Lung (tissue), 11 donors: ENCODE measurements at regions not wholly inside any gene's neighbourhood (a gene's known extent, or its start where the extent isn't known, plus 50 kb on each side); places are given as distances from the start of the nearest gene placed in this dataset.

Source experiments
- ATAC-seq: fragments of 200-7000 bp; cut with Tn5 transposase; one replicate; pipeline ENCODE4 v1.9.1; 2020; ENCODE audit warnings: moderate number of reproducible peaks; ENCODE audit not compliant: insufficient read depth, low FRiP score
- DNase-seq, 3 donors: peaks; one replicate each; pipeline ENCODE4 v3.0.0-alpha.2; 2013 to 2017
- H3K27ac ChIP-seq, 2 donors: one replicate each; pipeline ENCODE4 v1.5.1; 2013; ENCODE audit warnings: mild to moderate bottlenecking in 2 of 2, moderate library complexity in 2 of 2, control low read depth in 1 of 2, inconsistent platforms in 1 of 2, low read depth in 1 of 2, low read length in 1 of 2
- H3K27me3 ChIP-seq, 3 donors: one replicate each; pipeline ENCODE4 v1.5.1; 2013; ENCODE audit warnings: low read length in 2 of 3; ENCODE audit not compliant: control insufficient read depth in 3 of 3, insufficient read depth in 3 of 3
- H3K36me3 ChIP-seq, 4 donors: one replicate each; pipeline ENCODE4 v1.5.1; 2013; ENCODE audit warnings: low read length in 4 of 4, mild to moderate bottlenecking in 1 of 4, moderate library complexity in 1 of 4; ENCODE audit not compliant: control insufficient read depth in 4 of 4, insufficient read depth in 4 of 4
- H3K4me1 ChIP-seq, 5 donors: one replicate each; pipeline ENCODE4 v1.5.1; 2013; ENCODE audit warnings: low read length in 5 of 5, mild to moderate bottlenecking in 2 of 5, moderate library complexity in 1 of 5; ENCODE audit not compliant: control insufficient read depth in 5 of 5, insufficient read depth in 5 of 5
- H3K4me3 ChIP-seq: one replicate; pipeline ENCODE4 v1.5.1; 2013; ENCODE audit warnings: mild to moderate bottlenecking, control low read depth, moderate library complexity
- H3K9ac ChIP-seq, 2 donors: one replicate each; pipeline ENCODE4 v1.5.1; 2013; ENCODE audit warnings: low read length in 2 of 2, control low read depth in 1 of 2; ENCODE audit not compliant: insufficient read depth in 1 of 2
- H3K9me3 ChIP-seq, 4 donors: one replicate each; pipeline ENCODE4 v1.5.1; 2013; ENCODE audit warnings: low read length in 3 of 4, mild to moderate bottlenecking in 1 of 4, moderate library complexity in 1 of 4; ENCODE audit not compliant: control insufficient read depth in 4 of 4, insufficient read depth in 3 of 4
- CTCF ChIP-seq: IDR thresholded peaks from 2 replicates; pipeline ENCODE4 v1.5.1; 2012; ENCODE audit warnings: mild to moderate bottlenecking; ENCODE audit errors: control extremely low read depth, extremely low read depth
- WGBS, 2 donors: extraction: QIAGEN DNeasy Blood & Tissue Kit; methylation state at CpG; one replicate each; pipeline ENCODE4 v1.1.7; 2013; 5-methylcytosine and 5-hydroxymethylcytosine counted together
- donor health status: control.
- donor health status: control.
- donor health status: Bipolar disorder and iron deficiency.
- donor health status: healthy.
- donor health status: DM: yes; HTN: yes; CAD: no.

DNA sequence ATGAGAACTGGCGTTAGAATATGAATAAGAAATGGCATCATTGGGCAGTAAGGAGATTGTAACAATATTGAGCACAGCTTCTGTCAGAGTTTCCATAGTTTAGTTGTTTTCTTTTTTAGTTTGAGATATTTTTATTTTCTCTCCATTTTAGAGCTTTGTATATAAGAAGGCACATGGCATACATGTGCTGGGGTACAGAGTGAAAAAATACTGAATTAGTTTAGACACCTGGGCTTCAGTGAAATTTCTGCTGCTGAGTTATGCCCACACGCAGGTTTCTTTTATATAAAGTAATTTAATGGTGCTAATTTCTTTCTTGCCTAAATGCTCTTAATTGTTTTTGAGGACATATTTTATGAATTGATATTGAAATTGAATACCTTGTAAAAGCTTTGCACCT is 53.6 kb upstream of the RWDD3 start:
- Histone ChIP-seq H3K9me3 (no peaks in the 10 kb centered on the region), H3K36me3 (no peaks in the 10 kb centered on the region), H3K4me3 (no peak overlapping the region), H3K27me3 (no peaks in the 10 kb centered on the region), H3K4me1 (peaks cover 0 to 23% (median 5%) of the 10 kb centered on the region in 5 donors), H3K27ac (no peak overlapping the region), H3K9ac (no peak overlapping the region)
- no peak for DNase-seq
- ATAC-seq = no peak
- WGBS, 2 donors = 92 to 96% methylated on average over 2 of the region's 2 CpGs
- TF ChIP-seq CTCF = no peak

GRCh38 chr1:95181096-95181495 is 52.9 kb upstream of the RWDD3 start:
- Histone ChIP-seq H3K27me3 (no peaks in the 10 kb centered on the region), H3K9me3 (no peaks in the 10 kb centered on the region), H3K4me1 (peaks cover 0 to 23% (median 5%) of the 10 kb centered on the region in 5 donors), H3K9ac (no peak overlapping the region), H3K36me3 (peaks cover 0 to under 1% (median 0%) of the 10 kb centered on the region in 4 donors), H3K27ac (no peak overlapping the region), H3K4me3 (no peak overlapping the region)
- peak in 1 of 3 donors; percentile 38 for DNase-seq
- no peak for TF ChIP-seq CTCF
- ATAC-seq = no peak

- Histone ChIP-seq H3K9me3 (no peaks in the 10 kb centered on the region), H3K27me3 (no peaks in the 10 kb centered on the region), H3K27ac (no peak overlapping the region), H3K4me3 (no peak overlapping the region), H3K9ac (no peak overlapping the region), H3K4me1 (peaks cover 0 to 23% (median 0%) of the 10 kb centered on the region in 5 donors), H3K36me3 (peaks cover 0 to 2% (median 0%) of the 10 kb centered on the region in 4 donors)
- DNase-seq (peak in 2 of 3 donors; percentile 82 to 90), ATAC-seq (no peak)
- no peak for TF ChIP-seq CTCF
These were observed 50.1 kb upstream of the RWDD3 start for GRCh38 chr1:95183952-95184351.
